ENCODE measurements at regions not wholly inside any gene's neighbourhood (a gene's known extent, or its start where the extent isn't known, plus 50 kb on each side); places are given as distances from the start of the nearest gene placed in this dataset.

DNA sequence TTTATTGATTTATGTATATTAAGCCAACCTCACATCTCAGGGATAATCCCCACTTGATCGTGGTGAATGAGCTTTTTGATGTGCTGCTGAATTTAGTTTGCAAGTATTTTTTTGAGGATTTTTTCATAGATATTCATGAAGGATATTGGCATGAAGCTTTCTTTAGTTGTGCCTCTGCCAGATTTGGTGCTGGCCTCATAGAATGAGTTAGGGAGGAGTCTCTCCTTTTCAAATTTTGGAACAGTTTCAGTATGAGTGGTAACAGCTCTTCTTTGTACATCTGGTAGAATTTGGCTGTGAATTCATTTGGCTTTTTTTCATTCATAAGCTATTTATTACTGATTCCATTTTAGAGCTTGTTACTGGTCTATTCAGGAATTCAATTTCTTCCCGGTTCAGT, 197.2 kb upstream of the NDST4 start:
- H4K20me1 ChIP-seq (ENCODE audit: control insufficient read depth, extremely low read depth, insufficient read depth, low read length): no peaks in the 10 kb centered on the region
- H3K27ac ChIP-seq (ENCODE audit: insufficient read depth, low read length): no peak overlapping the region
- H3K4me1 ChIP-seq (ENCODE audit: control insufficient read depth, extremely low read depth, insufficient read depth, low read length): no peaks in the 10 kb centered on the region
- no peaks in the 10 kb centered on the region for H3K36me3 ChIP-seq (ENCODE audit: control insufficient read depth, insufficient read depth, low read length)
- TF ChIP-seq EZH2 (IDR thresholded peaks at IDR 0.05; ENCODE audit: low read length, missing control alignments): no peak
- TF ChIP-seq, protein P1, sequence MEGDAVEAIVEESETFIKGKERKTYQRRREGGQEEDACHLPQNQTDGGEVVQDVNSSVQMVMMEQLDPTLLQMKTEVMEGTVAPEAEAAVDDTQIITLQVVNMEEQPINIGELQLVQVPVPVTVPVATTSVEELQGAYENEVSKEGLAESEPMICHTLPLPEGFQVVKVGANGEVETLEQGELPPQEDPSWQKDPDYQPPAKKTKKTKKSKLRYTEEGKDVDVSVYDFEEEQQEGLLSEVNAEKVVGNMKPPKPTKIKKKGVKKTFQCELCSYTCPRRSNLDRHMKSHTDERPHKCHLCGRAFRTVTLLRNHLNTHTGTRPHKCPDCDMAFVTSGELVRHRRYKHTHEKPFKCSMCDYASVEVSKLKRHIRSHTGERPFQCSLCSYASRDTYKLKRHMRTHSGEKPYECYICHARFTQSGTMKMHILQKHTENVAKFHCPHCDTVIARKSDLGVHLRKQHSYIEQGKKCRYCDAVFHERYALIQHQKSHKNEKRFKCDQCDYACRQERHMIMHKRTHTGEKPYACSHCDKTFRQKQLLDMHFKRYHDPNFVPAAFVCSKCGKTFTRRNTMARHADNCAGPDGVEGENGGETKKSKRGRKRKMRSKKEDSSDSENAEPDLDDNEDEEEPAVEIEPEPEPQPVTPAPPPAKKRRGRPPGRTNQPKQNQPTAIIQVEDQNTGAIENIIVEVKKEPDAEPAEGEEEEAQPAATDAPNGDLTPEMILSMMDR (conservative IDR thresholded peaks at IDR 0.05 in 1 of 2, IDR thresholded peaks at IDR 0.05 in 1 of 2; ENCODE audit: low read depth in 1 of 2, low read length in 2 of 2): no peak
- H3K9ac ChIP-seq (ENCODE audit: insufficient read depth, low read length): no peak overlapping the region
- no peak for DNase-seq (ENCODE audit: low read depth in 2 of 2)
- no peaks in the 10 kb centered on the region for H3K27me3 ChIP-seq (ENCODE audit: control insufficient read depth, insufficient read depth, low read length)
- no peak overlapping the region for H2AFZ ChIP-seq (ENCODE audit: low read length)
- H3K79me2 ChIP-seq (ENCODE audit: control insufficient read depth, insufficient read depth, low read length): no peaks in the 10 kb centered on the region
- no peak overlapping the region for H3K4me2 ChIP-seq (ENCODE audit: extremely low read depth, insufficient read depth, low read length)
- no peak overlapping the region for H3K4me3 ChIP-seq (replicated peaks in 1 of 4; ENCODE audit: control extremely low read depth in 1 of 4, insufficient read depth in 1 of 4, low read depth in 3 of 4, low read length in 4 of 4)
- H3K9me3 ChIP-seq (ENCODE audit: control insufficient read depth, insufficient read depth, low read depth, low read length): no peaks in the 10 kb centered on the region

DNA sequence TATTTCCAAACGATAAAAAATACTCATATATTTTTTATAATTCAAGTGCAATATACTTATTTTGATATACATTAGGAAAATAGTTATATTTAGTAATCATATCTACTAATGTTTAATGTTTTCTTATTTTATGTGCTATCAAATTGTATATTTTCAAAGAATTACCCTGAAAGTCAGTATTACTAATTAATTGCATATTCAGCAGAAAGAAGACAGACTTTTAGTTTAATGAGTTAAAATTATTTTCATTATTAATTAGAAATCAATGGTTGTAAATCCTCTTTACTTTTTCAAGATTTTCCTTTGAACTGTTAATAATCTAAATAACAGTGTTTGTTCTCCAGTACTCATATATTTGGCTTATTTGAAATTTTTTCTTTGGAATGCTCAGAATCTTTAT, 181.3 kb upstream of the NDST4 start:
- H4K20me1 ChIP-seq (ENCODE audit: control insufficient read depth, extremely low read depth, insufficient read depth, low read length): no peaks in the 10 kb centered on the region
- no peak overlapping the region for H3K9ac ChIP-seq (ENCODE audit: insufficient read depth, low read length)
- no peaks in the 10 kb centered on the region for H3K79me2 ChIP-seq (ENCODE audit: control insufficient read depth, insufficient read depth, low read length)
- H3K36me3 ChIP-seq (ENCODE audit: control insufficient read depth, insufficient read depth, low read length): no peaks in the 10 kb centered on the region
- TF ChIP-seq, protein P1 (conservative IDR thresholded peaks at IDR 0.05 in 1 of 2, IDR thresholded peaks at IDR 0.05 in 1 of 2; ENCODE audit: low read depth in 1 of 2, low read length in 2 of 2): no peak
- no peak for TF ChIP-seq EZH2 (IDR thresholded peaks at IDR 0.05; ENCODE audit: low read length, missing control alignments)
- H3K4me2 ChIP-seq (ENCODE audit: extremely low read depth, insufficient read depth, low read length): no peak overlapping the region
- no peak overlapping the region for H3K27ac ChIP-seq (ENCODE audit: insufficient read depth, low read length)
- H3K4me3 ChIP-seq (replicated peaks in 1 of 4; ENCODE audit: control extremely low read depth in 1 of 4, insufficient read depth in 1 of 4, low read depth in 3 of 4, low read length in 4 of 4): no peak overlapping the region
- no peaks in the 10 kb centered on the region for H3K9me3 ChIP-seq (ENCODE audit: control insufficient read depth, insufficient read depth, low read depth, low read length)
- no peaks in the 10 kb centered on the region for H3K4me1 ChIP-seq (ENCODE audit: control insufficient read depth, extremely low read depth, insufficient read depth, low read length)
- no peak overlapping the region for H2AFZ ChIP-seq (ENCODE audit: low read length)
- DNase-seq (ENCODE audit: low read depth in 2 of 2): no peak
- no peaks in the 10 kb centered on the region for H3K27me3 ChIP-seq (ENCODE audit: control insufficient read depth, insufficient read depth, low read length)

DNA sequence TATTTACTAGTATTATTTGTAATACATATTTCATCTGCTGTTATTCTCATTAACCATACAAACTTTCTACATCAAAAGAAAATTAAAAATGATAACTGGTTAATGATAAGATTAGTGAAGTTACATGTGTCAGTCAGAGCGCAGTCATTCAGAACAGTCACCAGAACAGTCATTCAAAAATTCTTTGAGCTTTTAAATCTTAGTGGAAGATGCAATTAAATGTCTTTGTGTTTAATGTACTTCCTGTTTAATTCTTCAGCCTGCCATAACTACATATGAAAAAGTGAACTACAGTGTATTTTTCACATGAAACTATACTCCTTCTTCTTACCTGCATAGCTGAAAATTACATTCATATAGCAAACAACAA, 179.7 kb upstream of the NDST4 start:
- no peak overlapping the region for H3K9ac ChIP-seq (ENCODE audit: insufficient read depth, low read length)
- H2AFZ ChIP-seq (ENCODE audit: low read length): no peak overlapping the region
- no peak overlapping the region for H3K4me3 ChIP-seq (replicated peaks in 1 of 4; ENCODE audit: control extremely low read depth in 1 of 4, insufficient read depth in 1 of 4, low read depth in 3 of 4, low read length in 4 of 4)
- H3K9me3 ChIP-seq (ENCODE audit: control insufficient read depth, insufficient read depth, low read depth, low read length): no peaks in the 10 kb centered on the region
- no peak for DNase-seq (ENCODE audit: low read depth in 2 of 2)
- H3K27me3 ChIP-seq (ENCODE audit: control insufficient read depth, insufficient read depth, low read length): no peaks in the 10 kb centered on the region
- no peaks in the 10 kb centered on the region for H3K4me1 ChIP-seq (ENCODE audit: control insufficient read depth, extremely low read depth, insufficient read depth, low read length)
- no peak overlapping the region for H3K27ac ChIP-seq (ENCODE audit: insufficient read depth, low read length)
- no peaks in the 10 kb centered on the region for H3K36me3 ChIP-seq (ENCODE audit: control insufficient read depth, insufficient read depth, low read length)
- no peaks in the 10 kb centered on the region for H4K20me1 ChIP-seq (ENCODE audit: control insufficient read depth, extremely low read depth, insufficient read depth, low read length)
- no peaks in the 10 kb centered on the region for H3K79me2 ChIP-seq (ENCODE audit: control insufficient read depth, insufficient read depth, low read length)
- TF ChIP-seq, protein P1 (conservative IDR thresholded peaks at IDR 0.05 in 1 of 2, IDR thresholded peaks at IDR 0.05 in 1 of 2; ENCODE audit: low read depth in 1 of 2, low read length in 2 of 2): no peak
- no peak for TF ChIP-seq EZH2 (IDR thresholded peaks at IDR 0.05; ENCODE audit: low read length, missing control alignments)
- no peak overlapping the region for H3K4me2 ChIP-seq (ENCODE audit: extremely low read depth, insufficient read depth, low read length)
